Liver (tissue), 3 donors: ENCODE measurements at regions not wholly inside any gene's neighbourhood (a gene's known extent, or its start where the extent isn't known, plus 50 kb on each side); places are given as distances from the start of the nearest gene placed in this dataset.

ENCODE experiments used
- CTCF ChIP-seq: fragments of 150-350 bp; IDR thresholded peaks from 2 replicates; pipeline ENCODE4 v1.5.1; 2017; ENCODE audit warnings: improper control_type of control experiment, low read depth, low read length; ENCODE audit not compliant: missing input control
- JUND ChIP-seq, 2 donors: IDR thresholded peaks; 2 replicates each; pipeline ENCODE4 v1.6.1; 2016; ENCODE audit warnings: antibody characterized with exemption in 2 of 2
- RAD21 ChIP-seq, 2 donors: IDR thresholded peaks; 2 replicates each; pipeline ENCODE4 v1.6.1; 2016; ENCODE audit warnings: antibody characterized with exemption in 2 of 2, mild to moderate bottlenecking in 2 of 2
- RXRA ChIP-seq, 2 donors: IDR thresholded peaks; 2 replicates each; pipeline ENCODE4 v1.6.1; 2017 to 2018; ENCODE audit warnings: antibody characterized with exemption in 2 of 2, mild to moderate bottlenecking in 1 of 2
- YY1 ChIP-seq: IDR thresholded peaks from 2 replicates; pipeline ENCODE4 v1.6.1; 2016; ENCODE audit warnings: antibody characterized with exemption, mild to moderate bottlenecking
- donor health status: healthy.
- donor health status: healthy.

- TF ChIP-seq JUND (IDR thresholded peaks at IDR 0.05), result no peak
- no peak for TF ChIP-seq CTCF
- no peak for TF ChIP-seq RAD21 (IDR thresholded peaks at IDR 0.05)
- no peak for TF ChIP-seq RXRA (IDR thresholded peaks at IDR 0.05)
- no peak for TF ChIP-seq YY1
These were observed 102.8 kb downstream of the ERMARD start for GRCh38 chr6:169854083-169854725.
